ENCODE measurements at regions not wholly inside any gene's neighbourhood (a gene's known extent, or its start where the extent isn't known, plus 50 kb on each side); places are given as distances from the start of the nearest gene placed in this dataset.

DNA sequence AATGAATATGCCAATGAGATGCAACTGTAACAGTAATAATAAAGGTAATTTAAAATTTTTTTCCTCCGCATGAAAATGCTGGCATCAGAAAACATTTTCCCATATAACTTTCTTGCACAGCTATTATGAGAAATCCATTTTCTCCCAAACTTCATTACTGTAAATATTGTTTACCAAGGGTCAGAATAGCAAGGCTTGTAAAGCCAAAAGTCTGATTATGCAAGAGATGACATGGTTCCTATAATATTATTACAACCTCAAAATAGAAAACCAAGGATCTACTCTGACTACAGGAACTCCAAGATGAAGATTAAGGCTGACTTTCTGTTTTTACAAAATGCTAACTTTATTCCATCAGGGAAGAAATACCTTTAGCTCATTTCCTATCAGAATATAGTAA, 162.7 kb upstream of the CDK1 start:
- TF ChIP-seq, protein P1, sequence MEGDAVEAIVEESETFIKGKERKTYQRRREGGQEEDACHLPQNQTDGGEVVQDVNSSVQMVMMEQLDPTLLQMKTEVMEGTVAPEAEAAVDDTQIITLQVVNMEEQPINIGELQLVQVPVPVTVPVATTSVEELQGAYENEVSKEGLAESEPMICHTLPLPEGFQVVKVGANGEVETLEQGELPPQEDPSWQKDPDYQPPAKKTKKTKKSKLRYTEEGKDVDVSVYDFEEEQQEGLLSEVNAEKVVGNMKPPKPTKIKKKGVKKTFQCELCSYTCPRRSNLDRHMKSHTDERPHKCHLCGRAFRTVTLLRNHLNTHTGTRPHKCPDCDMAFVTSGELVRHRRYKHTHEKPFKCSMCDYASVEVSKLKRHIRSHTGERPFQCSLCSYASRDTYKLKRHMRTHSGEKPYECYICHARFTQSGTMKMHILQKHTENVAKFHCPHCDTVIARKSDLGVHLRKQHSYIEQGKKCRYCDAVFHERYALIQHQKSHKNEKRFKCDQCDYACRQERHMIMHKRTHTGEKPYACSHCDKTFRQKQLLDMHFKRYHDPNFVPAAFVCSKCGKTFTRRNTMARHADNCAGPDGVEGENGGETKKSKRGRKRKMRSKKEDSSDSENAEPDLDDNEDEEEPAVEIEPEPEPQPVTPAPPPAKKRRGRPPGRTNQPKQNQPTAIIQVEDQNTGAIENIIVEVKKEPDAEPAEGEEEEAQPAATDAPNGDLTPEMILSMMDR (conservative IDR thresholded peaks at IDR 0.05; ENCODE audit: control insufficient read depth, insufficient read depth, low read depth, low read length) = no peak
- DNase-seq (ENCODE audit: low read depth) = no peak
- no peak overlapping the region for H3K4me3 ChIP-seq (ENCODE audit: control insufficient read depth, low read depth, low read length)

DNA sequence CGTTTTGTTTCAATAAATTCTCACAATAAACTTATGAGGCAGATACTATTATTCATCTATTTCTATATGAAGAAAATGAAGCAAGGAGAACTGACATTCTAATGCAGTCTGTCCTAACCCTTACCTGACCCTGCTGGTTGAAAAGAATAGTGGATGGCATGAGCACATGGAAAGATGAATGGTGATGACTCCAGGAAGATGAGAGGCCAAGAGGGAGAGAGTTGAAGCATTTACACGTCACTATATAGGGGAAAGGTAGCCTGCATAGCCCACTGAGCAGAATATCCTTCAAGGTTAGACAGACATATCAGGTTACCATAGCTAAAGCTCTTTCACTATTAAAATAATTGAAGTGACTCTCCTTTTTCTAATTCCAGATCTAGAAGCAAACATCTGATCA, 163.9 kb upstream of the CDK1 start:
- TF ChIP-seq, protein P1 (conservative IDR thresholded peaks at IDR 0.05; ENCODE audit: control insufficient read depth, insufficient read depth, low read depth, low read length) = no peak
- H3K4me3 ChIP-seq (ENCODE audit: control insufficient read depth, low read depth, low read length) = no peak overlapping the region
- DNase-seq (ENCODE audit: low read depth) = no peak

DNA sequence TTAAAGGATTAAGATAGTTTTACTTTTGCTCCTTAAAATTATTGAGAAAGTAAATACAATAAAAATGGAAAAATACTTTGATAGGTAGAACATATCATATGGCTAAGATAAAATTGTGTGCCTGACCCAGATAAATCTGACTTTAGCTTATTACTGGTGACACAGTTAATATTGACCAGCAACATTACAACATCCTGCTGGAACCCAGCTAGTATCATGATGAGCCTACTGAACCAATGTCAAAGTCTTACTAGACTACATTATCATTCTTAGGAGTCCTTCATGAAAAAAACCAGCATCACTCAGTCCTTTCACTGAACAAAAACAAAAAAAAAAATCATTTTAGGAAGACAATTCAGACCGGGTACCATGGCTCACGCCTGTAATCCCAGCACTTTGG, 164.8 kb upstream of the CDK1 start:
- TF ChIP-seq, protein P1 (conservative IDR thresholded peaks at IDR 0.05; ENCODE audit: control insufficient read depth, insufficient read depth, low read depth, low read length) = no peak
- DNase-seq (ENCODE audit: low read depth) = no peak
- no peak overlapping the region for H3K4me3 ChIP-seq (ENCODE audit: control insufficient read depth, low read depth, low read length)

DNA sequence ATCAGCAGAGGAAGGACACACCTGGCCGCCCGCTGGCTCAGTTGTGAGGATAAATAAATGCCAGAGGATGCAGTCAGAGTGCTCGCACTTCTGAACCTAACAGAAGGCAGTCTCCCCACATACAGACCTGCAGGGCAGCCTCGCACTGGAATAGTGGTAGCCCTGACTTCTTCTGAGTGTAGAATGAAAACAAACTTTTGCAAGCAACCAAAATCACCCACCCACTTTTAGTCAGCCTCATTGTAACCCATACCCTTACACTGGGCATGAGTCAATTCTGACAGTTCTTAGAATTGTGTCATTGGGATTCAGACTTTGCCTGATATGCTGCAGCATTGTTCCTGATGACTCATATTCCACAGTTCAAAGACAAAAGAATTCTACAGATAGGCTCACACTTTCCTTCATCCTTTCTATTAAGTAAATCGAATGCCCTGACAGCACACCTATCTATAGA, 167.0 kb upstream of the CDK1 start:
- peak; percentile 83 for DNase-seq (ENCODE audit: low read depth)
- TF ChIP-seq, protein P1 (conservative IDR thresholded peaks at IDR 0.05; ENCODE audit: control insufficient read depth, insufficient read depth, low read depth, low read length) = no peak

DNA sequence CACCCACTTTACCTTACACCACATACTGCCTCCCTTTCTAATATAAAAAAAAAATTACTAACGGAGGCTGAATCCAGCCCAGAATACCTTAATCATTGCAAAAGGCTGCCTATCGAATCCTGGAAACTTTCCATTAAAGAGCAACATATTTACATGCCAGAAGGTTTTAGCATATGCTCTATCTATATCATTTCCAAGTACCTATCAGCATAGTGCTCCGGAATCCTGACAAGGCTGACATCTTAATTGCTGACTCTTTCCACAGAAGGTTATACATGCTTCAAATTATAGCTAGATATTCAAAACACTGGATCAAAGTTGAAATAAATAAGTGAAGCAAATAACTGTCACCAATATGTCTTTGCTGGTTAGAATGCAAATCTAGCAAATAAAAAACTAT, 170.9 kb upstream of the CDK1 start:
- TF ChIP-seq, protein P1 (conservative IDR thresholded peaks at IDR 0.05; ENCODE audit: control insufficient read depth, insufficient read depth, low read depth, low read length) = no peak
- DNase-seq (ENCODE audit: low read depth) = no peak
- no peak overlapping the region for H3K4me3 ChIP-seq (ENCODE audit: control insufficient read depth, low read depth, low read length)

More for the DNA sequence above, 167.0 kb upstream of the CDK1 start:
- H3K4me3 ChIP-seq (ENCODE audit: control insufficient read depth, low read depth, low read length) = no peak overlapping the region

DNA sequence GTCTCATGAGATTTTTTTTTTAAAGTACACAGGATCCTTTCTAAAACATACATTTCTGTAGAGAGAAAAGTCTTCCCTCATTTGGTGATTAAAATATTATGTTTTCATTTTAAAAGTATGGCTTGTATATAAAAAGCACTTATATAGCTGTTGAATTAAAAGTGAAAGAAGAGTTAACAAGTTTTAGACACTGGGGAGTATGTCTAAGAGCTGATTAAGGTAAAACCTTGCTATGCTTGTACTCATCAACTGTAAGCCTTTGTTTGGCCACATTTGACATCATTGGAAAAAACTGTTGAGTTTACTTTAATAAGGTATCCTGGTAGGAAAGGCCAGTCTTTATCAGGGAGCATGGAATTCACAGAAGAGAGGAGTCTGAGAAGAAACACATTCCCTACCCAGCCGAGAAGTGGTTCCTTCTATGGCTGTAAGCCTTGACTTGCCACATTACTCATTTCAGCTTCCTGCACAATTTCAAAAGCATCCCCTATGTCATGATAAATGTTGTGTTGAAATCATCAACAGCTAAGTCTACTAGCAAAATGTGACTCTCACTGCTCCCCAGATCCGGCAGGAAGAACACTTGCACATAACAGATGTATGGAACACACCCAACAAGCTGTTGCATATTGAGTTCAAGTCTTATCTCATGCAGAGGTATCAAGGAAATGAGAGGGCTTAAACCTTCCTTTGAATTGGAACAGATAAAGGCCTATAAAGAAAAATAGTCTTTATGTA, 171.8 kb upstream of the CDK1 start:
- peak; percentile 86 for DNase-seq (ENCODE audit: low read depth)
- TF ChIP-seq, protein P1 (conservative IDR thresholded peaks at IDR 0.05; ENCODE audit: control insufficient read depth, insufficient read depth, low read depth, low read length) = no peak
- H3K4me3 ChIP-seq (ENCODE audit: control insufficient read depth, low read depth, low read length) = no peak overlapping the region
